SK-N-SH (cell line): ENCODE measurements at regions not wholly inside any gene's neighbourhood (a gene's known extent, or its start where the extent isn't known, plus 50 kb on each side); places are given as distances from the start of the nearest gene placed in this dataset.

Experiments
- CTCF ChIA-PET: fragments of 300-600, 350-600 bp; formaldehyde crosslinking; extraction: SDS; loops from one replicate; lab custom pipeline; 2021; lab: Yijun Ruan, JAX
- POLR2A ChIA-PET: fragments of 350-600 bp; sonication (Branson Sonifier 250); formaldehyde crosslinking; extraction: SDS; loops from one replicate; lab custom pipeline; 2020; ENCODE audit warnings: antibody characterized with exemption, inconsistent platforms; lab: Yijun Ruan, JAX
- DNase-seq: peaks from one replicate; pipeline ENCODE4 v3.0.0; 2012
- H2AFZ ChIP-seq: fragments of 200-600 bp; sonication (generic); 2 replicates; pipeline ENCODE4 v1.8.1; 2016; ENCODE audit warnings: antibody characterized with exemption, mild to moderate bottlenecking, low read depth
- H3F3A ChIP-seq: fragments of 200-600 bp; sonication (generic); replicated peaks from 2 replicates; pipeline ENCODE3; 2016; ENCODE audit warnings: antibody characterized with exemption, mild to moderate bottlenecking; ENCODE audit not compliant: insufficient read depth
- H3K27ac ChIP-seq, 2 experiments: fragments of 200-500 bp in 1 of 2; fragments of 200-600 bp in 1 of 2; sonication (Bioruptor generic) in 1 of 2; sonication (generic), shearing (Covaris generic) in 1 of 2; 2 replicates each; pipeline versions ENCODE4 v1.5.1 to v1.6.1; 2014 to 2016; ENCODE audit warnings: low read depth in 2 of 2, inconsistent platforms in 1 of 2, low read length in 1 of 2, mild to moderate bottlenecking in 1 of 2, mixed read lengths in 1 of 2
- H3K27me3 ChIP-seq: fragments of 200-600 bp; sonication (generic), shearing (Covaris generic); 2 replicates; pipeline ENCODE4 v1.6.1; 2016; ENCODE audit warnings: mixed run types; ENCODE audit not compliant: insufficient read depth
- H3K36me3 ChIP-seq, 2 experiments: fragments of 200-500 bp in 1 of 2; fragments of 200-600 bp in 1 of 2; sonication (Bioruptor generic) in 1 of 2; sonication (generic) in 1 of 2; replicated peaks in 1 of 2; 2 replicates each; pipeline versions ENCODE3 to v1.5.1; 2014 to 2016; ENCODE audit warnings: low read length in 1 of 2, mild to moderate bottlenecking in 1 of 2; ENCODE audit not compliant: insufficient read depth in 2 of 2, control insufficient read depth in 1 of 2
- H3K4me1 ChIP-seq, 2 experiments: fragments of 200-500 bp in 1 of 2; fragments of 200-600 bp in 1 of 2; sonication (Bioruptor generic) in 1 of 2; sonication (generic), shearing (Covaris generic) in 1 of 2; 2 replicates each; pipeline versions ENCODE4 v1.5.1 to v1.6.1; 2014 to 2016; ENCODE audit warnings: low read depth in 1 of 2, low read length in 1 of 2, mixed run types in 1 of 2; ENCODE audit not compliant: insufficient read depth in 2 of 2, control insufficient read depth in 1 of 2
- H3K4me2 ChIP-seq: fragments of 200-600 bp; sonication (generic), shearing (Covaris generic); 2 replicates; pipeline ENCODE4 v1.6.1; 2017; ENCODE audit warnings: mixed run types
- H3K4me3 ChIP-seq, 2 experiments: fragments of 200-500 bp in 1 of 2; fragments of 200-600 bp in 1 of 2; sonication (Bioruptor generic) in 1 of 2; sonication (generic), shearing (Covaris generic) in 1 of 2; 2 replicates each; pipeline versions ENCODE4 v1.5.1 to v1.8.1; 2014 to 2016; ENCODE audit warnings: low read depth in 2 of 2, inconsistent platforms in 1 of 2, low read length in 1 of 2, mild to moderate bottlenecking in 1 of 2, mixed read lengths in 1 of 2, moderate library complexity in 1 of 2
- H3K79me2 ChIP-seq: fragments of 200-600 bp; sonication (generic); 2 replicates; pipeline ENCODE4 v1.8.1; 2017; ENCODE audit warnings: mild to moderate bottlenecking; ENCODE audit not compliant: insufficient read depth
- H3K9ac ChIP-seq: fragments of 200-600 bp; sonication (generic); 2 replicates; pipeline ENCODE4 v1.6.1; 2017; ENCODE audit warnings: mixed run types
- H3K9me2 ChIP-seq: fragments of 200-600 bp; sonication (generic); 2 replicates; pipeline ENCODE4 v1.6.1; 2017; ENCODE audit warnings: mixed run types
- H3K9me3 ChIP-seq: fragments of 200-600 bp; sonication (generic); 2 replicates; pipeline ENCODE4 v1.6.1; 2017; ENCODE audit warnings: mixed run types, mild to moderate bottlenecking, moderate library complexity
- H4K20me1 ChIP-seq: fragments of 200-600 bp; sonication (generic); 2 replicates; pipeline ENCODE4 v1.6.1; 2017; ENCODE audit warnings: mild to moderate bottlenecking, mixed run types; ENCODE audit not compliant: insufficient read depth
- CHD2 ChIP-seq: fragments of 150-350 bp; IDR thresholded peaks from 2 replicates; pipeline ENCODE4 v1.6.1; 2018; ENCODE audit warnings: low read length; ENCODE audit not compliant: partially characterized antibody
- ELF1 ChIP-seq: IDR thresholded peaks from 2 replicates; pipeline ENCODE4 v1.4.0; 2012
- FOXJ3 ChIP-seq: sonication (generic); formaldehyde crosslinking; IDR thresholded peaks from 2 replicates; pipeline ENCODE4 v1.5.1; 2020; ENCODE audit warnings: mild to moderate bottlenecking, missing genetic modification reagents
- GABPA ChIP-seq: IDR thresholded peaks from 2 replicates; pipeline ENCODE4 v1.4.0; 2012; ENCODE audit warnings: low read depth, mild to moderate bottlenecking
- MAX ChIP-seq: IDR thresholded peaks from 2 replicates; pipeline ENCODE4 v1.4.0; 2012; ENCODE audit warnings: low read depth
- MEF2A ChIP-seq: IDR thresholded peaks from 2 replicates; pipeline ENCODE4 v1.4.0; 2012; ENCODE audit warnings: low read depth, borderline replicate concordance
- MXI1 ChIP-seq: IDR thresholded peaks from 2 replicates; pipeline ENCODE4 v1.6.1; 2012; ENCODE audit warnings: mild to moderate bottlenecking, low read depth, low read length, improper control_type of control experiment
- POLR2AphosphoS5 ChIP-seq: IDR thresholded peaks from 2 replicates; pipeline ENCODE4 v1.6.1; 2012; ENCODE audit warnings: low read depth, low read length
- RAD21 ChIP-seq: IDR thresholded peaks from 2 replicates; pipeline ENCODE4 v1.6.1; 2012; ENCODE audit warnings: mild to moderate bottlenecking, low read length
- RCOR1 ChIP-seq: fragments of 150-350 bp; IDR thresholded peaks from 2 replicates; pipeline ENCODE4 v1.6.1; 2017; ENCODE audit warnings: antibody characterized with exemption, low read length
- RXRA ChIP-seq: IDR thresholded peaks from 2 replicates; pipeline ENCODE4 v1.4.0; 2012; ENCODE audit warnings: low read depth, mild to moderate bottlenecking, borderline replicate concordance
- SMC3 ChIP-seq: IDR thresholded peaks from 2 replicates; pipeline ENCODE4 v1.6.1; 2012; ENCODE audit warnings: low read depth, low read length, improper control_type of control experiment
- TAF1 ChIP-seq: IDR thresholded peaks from 2 replicates; pipeline ENCODE4 v1.6.1; 2012; ENCODE audit warnings: low read depth, mild to moderate bottlenecking, low read length, moderate library complexity, borderline replicate concordance
- USF2 ChIP-seq: fragments of 150-350 bp; IDR thresholded peaks from 2 replicates; pipeline ENCODE4 v1.6.1; 2017; ENCODE audit warnings: antibody characterized with exemption, low read length, low read depth, borderline replicate concordance
- WGBS: methylation state at CpG from one replicate; pipeline ENCODE4 v1.1.6; 2017; ENCODE audit warnings: low lambda C conversion rate; 5-methylcytosine and 5-hydroxymethylcytosine counted together
- TF ChIP-seq, protein P1 (sequence below): fragments of 150-350 bp; IDR thresholded peaks from 2 replicates; pipeline ENCODE4 v1.6.1; 2016; ENCODE audit warnings: mild to moderate bottlenecking, low read depth, low read length
- TF ChIP-seq, protein P2 (sequence below): fragments of 200-600 bp; sonication (generic); IDR thresholded peaks from 2 replicates; pipeline ENCODE4 v1.6.1; 2017; ENCODE audit warnings: antibody characterized with exemption, mild to moderate bottlenecking, moderate library complexity

DNA sequence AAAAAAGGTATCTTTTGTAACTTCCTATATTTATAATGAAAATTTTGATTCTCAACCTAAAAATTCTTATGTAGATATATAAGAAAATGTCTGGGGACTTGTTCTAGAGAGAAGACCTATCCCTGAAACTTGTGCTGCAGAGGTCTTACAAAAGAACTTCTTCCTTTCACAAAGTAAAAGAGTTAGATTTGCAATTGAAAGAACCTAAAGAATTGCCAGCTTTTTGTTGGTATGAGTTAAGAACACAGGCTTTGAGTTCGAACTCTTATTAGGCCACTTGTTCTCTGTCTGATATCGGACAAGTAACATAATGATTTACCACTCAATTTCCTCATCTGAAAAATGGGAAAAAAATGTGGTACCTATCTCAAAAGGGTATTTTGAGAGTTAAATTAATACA lies 162.0 kb upstream of the LAMA2 start:
- H3K4me1 ChIP-seq: no peaks in the 10 kb centered on the region
- POLR2A ChIA-PET: no interaction called here
- WGBS: 77% methylated on average over 2 of the region's 2 CpGs

DNA sequence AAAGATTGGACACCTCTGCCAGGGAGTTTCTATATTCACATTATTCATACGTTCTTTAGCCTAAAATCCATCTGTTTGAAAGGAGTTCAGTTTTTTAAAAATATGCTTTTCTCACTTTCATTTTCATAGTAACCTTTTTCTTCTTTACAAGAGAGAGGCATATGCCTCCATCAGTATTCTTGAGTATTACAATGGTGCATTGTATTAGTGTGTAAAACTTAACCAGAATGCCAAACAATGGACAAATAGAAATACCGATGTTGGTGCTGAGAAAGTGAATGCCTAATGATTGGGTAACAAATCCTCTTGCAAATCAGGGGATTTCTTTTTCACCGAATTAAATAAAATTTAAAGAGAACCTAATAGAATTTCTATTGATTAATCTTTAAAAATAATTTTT lies 163.2 kb upstream of the LAMA2 start:
- DNase-seq: no peak
- ChIA-PET POLR2A (no interaction called here), CTCF (no interaction called here)
- no peak for TF ChIP-seq RCOR1
- no peak for TF ChIP-seq RXRA
- TF ChIP-seq MEF2A: no peak
- TF ChIP-seq GABPA: no peak
- no peak for TF ChIP-seq TAF1
- TF ChIP-seq MXI1: no peak
- TF ChIP-seq CHD2: no peak
- TF ChIP-seq SMC3: no peak
- no peak for TF ChIP-seq USF2
- TF ChIP-seq RAD21: no peak
- Histone ChIP-seq H3K9me2 (no peaks in the 10 kb centered on the region), H3K4me1 (no peaks in the 10 kb centered on the region), H3K79me2 (no peaks in the 10 kb centered on the region), H3K36me3 (no peaks in the 10 kb centered on the region), H3K27me3 (no peaks in the 10 kb centered on the region), H3F3A (peaks cover 7% of the 10 kb centered on the region), H3K27ac (no peak overlapping the region), H4K20me1 (no peaks in the 10 kb centered on the region), H3K9me3 (no peaks in the 10 kb centered on the region), H3K4me2 (no peak overlapping the region), H3K9ac (no peak overlapping the region), H2AFZ (no peak overlapping the region), H3K4me3 (no peak overlapping the region)
- 86% methylated on average over 3 of the region's 3 CpGs for WGBS

More for the DNA sequence above, 162.0 kb upstream of the LAMA2 start:
- CTCF ChIA-PET: interaction anchor here (2.2 kb wide), 1 partner anchor 10 kb away, joined by 8 read pairs; no protein-coding TSS in a partner anchor
- H4K20me1 ChIP-seq: no peaks in the 10 kb centered on the region
- no peaks in the 10 kb centered on the region for H3K27me3 ChIP-seq
- no peak overlapping the region for H2AFZ ChIP-seq
- peaks cover 7% of the 10 kb centered on the region for H3F3A ChIP-seq
- no peak overlapping the region for H3K4me2 ChIP-seq
- H3K9ac ChIP-seq: no peak overlapping the region
- no peak overlapping the region for H3K4me3 ChIP-seq
- H3K79me2 ChIP-seq: no peaks in the 10 kb centered on the region
- no peak for DNase-seq
- TF ChIP-seq SMC3 (no peak), MXI1 (no peak), POLR2AphosphoS5 (no peak), RXRA (no peak), ELF1 (no peak), MAX (no peak), FOXJ3 (no peak), RCOR1 (no peak)
- TF ChIP-seq, protein P1, sequence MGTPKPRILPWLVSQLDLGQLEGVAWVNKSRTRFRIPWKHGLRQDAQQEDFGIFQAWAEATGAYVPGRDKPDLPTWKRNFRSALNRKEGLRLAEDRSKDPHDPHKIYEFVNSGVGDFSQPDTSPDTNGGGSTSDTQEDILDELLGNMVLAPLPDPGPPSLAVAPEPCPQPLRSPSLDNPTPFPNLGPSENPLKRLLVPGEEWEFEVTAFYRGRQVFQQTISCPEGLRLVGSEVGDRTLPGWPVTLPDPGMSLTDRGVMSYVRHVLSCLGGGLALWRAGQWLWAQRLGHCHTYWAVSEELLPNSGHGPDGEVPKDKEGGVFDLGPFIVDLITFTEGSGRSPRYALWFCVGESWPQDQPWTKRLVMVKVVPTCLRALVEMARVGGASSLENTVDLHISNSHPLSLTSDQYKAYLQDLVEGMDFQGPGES: no peak
- TF ChIP-seq, protein P2, sequence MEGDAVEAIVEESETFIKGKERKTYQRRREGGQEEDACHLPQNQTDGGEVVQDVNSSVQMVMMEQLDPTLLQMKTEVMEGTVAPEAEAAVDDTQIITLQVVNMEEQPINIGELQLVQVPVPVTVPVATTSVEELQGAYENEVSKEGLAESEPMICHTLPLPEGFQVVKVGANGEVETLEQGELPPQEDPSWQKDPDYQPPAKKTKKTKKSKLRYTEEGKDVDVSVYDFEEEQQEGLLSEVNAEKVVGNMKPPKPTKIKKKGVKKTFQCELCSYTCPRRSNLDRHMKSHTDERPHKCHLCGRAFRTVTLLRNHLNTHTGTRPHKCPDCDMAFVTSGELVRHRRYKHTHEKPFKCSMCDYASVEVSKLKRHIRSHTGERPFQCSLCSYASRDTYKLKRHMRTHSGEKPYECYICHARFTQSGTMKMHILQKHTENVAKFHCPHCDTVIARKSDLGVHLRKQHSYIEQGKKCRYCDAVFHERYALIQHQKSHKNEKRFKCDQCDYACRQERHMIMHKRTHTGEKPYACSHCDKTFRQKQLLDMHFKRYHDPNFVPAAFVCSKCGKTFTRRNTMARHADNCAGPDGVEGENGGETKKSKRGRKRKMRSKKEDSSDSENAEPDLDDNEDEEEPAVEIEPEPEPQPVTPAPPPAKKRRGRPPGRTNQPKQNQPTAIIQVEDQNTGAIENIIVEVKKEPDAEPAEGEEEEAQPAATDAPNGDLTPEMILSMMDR: no peak
- H3K9me2 ChIP-seq: no peaks in the 10 kb centered on the region
- no peaks in the 10 kb centered on the region for H3K9me3 ChIP-seq
- no peaks in the 10 kb centered on the region for H3K36me3 ChIP-seq
- H3K27ac ChIP-seq: no peak overlapping the region
